ENCODE measurements at regions not wholly inside any gene's neighbourhood (a gene's known extent, or its start where the extent isn't known, plus 50 kb on each side); places are given as distances from the start of the nearest gene placed in this dataset.

DNA sequence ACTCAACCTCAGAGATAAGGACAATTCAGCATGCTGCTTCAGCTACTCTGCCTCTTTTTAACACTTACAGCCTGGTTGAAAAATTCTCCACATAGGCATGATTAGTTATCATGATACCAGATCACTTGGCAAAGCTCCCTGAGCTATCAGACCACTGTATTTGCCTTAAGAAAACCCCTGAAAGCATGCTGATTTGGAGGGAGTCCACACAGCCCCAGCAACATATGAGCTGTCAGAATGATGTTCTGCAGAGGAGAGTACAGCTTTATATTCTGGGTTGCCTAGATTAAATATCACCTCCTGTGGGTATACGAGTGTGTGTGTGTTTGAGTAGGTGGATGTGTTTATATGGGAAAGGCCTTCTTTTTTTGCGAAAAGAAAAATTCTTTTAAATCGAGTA is 170.2 kb upstream of the CHRM2 start:
- TF ChIP-seq ARNT (IDR thresholded peaks at IDR 0.05) (no peak), FOXM1 (IDR thresholded peaks at IDR 0.05; ENCODE audit: borderline replicate concordance) (no peak), SP1 (IDR thresholded peaks at IDR 0.05) (no peak), L3MBTL2 (conservative IDR thresholded peaks at IDR 0.05) (no peak), ELF4 (IDR thresholded peaks at IDR 0.05) (no peak), BHLHE40 (IDR thresholded peaks at IDR 0.05; ENCODE audit: borderline replicate concordance) (no peak), FOXA1 (IDR thresholded peaks at IDR 0.05) (no peak), LEF1 (IDR thresholded peaks at IDR 0.05; ENCODE audit: borderline replicate concordance) (no peak), HDGF (IDR thresholded peaks at IDR 0.05; ENCODE audit: borderline replicate concordance) (no peak), NFRKB (IDR thresholded peaks at IDR 0.05) (no peak), CTBP1 (IDR thresholded peaks at IDR 0.05; ENCODE audit: borderline replicate concordance) (no peak), SUZ12 (IDR thresholded peaks at IDR 0.05) (no peak), FOXK2 (IDR thresholded peaks at IDR 0.05) (no peak), ZNF384 (IDR thresholded peaks at IDR 0.05) (no peak), TARDBP (IDR thresholded peaks at IDR 0.05) (no peak)
- TF ChIP-seq, protein P1, sequence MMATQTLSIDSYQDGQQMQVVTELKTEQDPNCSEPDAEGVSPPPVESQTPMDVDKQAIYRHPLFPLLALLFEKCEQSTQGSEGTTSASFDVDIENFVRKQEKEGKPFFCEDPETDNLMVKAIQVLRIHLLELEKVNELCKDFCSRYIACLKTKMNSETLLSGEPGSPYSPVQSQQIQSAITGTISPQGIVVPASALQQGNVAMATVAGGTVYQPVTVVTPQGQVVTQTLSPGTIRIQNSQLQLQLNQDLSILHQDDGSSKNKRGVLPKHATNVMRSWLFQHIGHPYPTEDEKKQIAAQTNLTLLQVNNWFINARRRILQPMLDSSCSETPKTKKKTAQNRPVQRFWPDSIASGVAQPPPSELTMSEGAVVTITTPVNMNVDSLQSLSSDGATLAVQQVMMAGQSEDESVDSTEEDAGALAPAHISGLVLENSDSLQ (IDR thresholded peaks at IDR 0.05) = no peak
- POLR2A ChIA-PET = no interaction called here
- CTCF ChIA-PET = no interaction called here
- no peak for DNase-seq (ENCODE audit: extremely low spot score)

DNA sequence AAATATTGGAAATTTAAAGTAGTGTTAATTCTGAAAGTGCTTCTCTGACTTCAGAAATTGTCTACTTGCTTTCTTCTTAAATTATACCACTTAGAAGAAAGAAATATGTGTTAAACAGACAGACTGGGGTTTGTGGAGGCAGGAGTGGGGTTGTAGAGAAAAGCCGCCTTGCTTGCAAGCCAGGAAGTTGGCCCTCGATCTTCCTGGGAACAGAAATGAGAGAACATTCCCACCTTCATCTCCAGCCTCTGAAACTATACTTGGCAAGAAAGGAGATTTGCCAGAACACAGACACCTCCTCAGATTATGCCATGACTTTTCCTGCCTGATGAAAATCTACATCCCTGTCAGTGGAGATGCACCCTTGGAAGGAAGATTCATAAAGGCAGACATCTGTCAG is 171.2 kb upstream of the CHRM2 start:
- POLR2A ChIA-PET = no interaction called here
- DNase-seq (ENCODE audit: extremely low spot score) = no peak

DNA sequence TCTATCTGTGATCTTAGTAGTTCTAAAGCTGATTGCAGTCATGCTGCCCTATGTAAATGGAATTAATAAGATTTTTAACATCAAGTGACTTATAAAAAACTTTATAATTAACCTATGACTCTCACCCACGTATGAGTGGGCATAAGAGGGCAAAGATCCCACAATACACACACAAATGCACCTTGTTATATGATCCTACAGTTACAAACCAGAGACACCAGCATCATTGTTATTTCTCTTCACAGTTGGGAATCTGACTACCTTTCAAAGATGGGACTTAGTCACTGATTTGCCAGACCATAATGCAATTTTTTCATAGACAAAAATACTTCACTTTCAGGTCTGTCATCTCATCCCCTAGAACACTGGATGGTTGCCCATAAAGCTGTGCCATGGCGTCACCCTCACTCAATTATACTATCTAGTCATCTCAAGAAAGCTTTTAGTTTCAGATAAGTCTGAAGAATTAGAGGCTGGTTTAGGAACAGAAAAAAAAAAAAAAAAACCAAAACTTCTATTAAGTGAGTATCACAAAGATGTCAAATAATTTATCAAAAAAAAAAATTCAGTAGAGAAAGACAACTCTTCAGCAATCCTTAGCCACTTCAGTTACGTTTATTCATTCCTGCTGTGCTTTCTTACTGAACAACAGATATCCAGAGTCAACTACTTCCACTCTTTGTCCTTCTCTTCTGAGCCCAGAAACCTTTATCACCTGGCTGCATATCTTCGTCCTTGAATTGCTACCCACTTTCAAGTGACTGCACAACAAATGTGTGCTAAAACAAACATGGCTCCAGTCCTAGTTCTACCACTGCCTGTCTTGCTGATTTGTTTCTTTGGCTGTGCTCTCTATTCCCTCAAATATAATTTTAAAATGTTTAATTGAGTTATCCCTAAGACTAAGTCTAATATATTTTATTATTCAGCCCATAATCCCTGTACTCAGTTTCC is 175.0 kb upstream of the CHRM2 start:
- POLR2A ChIA-PET = no interaction called here
- CTCF ChIA-PET = no interaction called here
- no peak for DNase-seq (ENCODE audit: extremely low spot score)
- TF ChIP-seq FOXM1 (IDR thresholded peaks at IDR 0.05; ENCODE audit: borderline replicate concordance) = no peak
- no peak for TF ChIP-seq HDGF (IDR thresholded peaks at IDR 0.05; ENCODE audit: borderline replicate concordance)
- TF ChIP-seq L3MBTL2 (conservative IDR thresholded peaks at IDR 0.05) = no peak
- no peak for TF ChIP-seq TARDBP (IDR thresholded peaks at IDR 0.05)
- no peak for TF ChIP-seq NFRKB (IDR thresholded peaks at IDR 0.05)
- TF ChIP-seq LEF1 (IDR thresholded peaks at IDR 0.05; ENCODE audit: borderline replicate concordance) = no peak
- TF ChIP-seq ELF4 (IDR thresholded peaks at IDR 0.05) = no peak
- no peak for TF ChIP-seq FOXA1 (IDR thresholded peaks at IDR 0.05)
- no peak for TF ChIP-seq FOXK2 (IDR thresholded peaks at IDR 0.05)
- no peak for TF ChIP-seq ZNF384 (IDR thresholded peaks at IDR 0.05)
- TF ChIP-seq ARNT (IDR thresholded peaks at IDR 0.05) = no peak
- TF ChIP-seq SUZ12 (IDR thresholded peaks at IDR 0.05) = no peak
- no peak for TF ChIP-seq CTBP1 (IDR thresholded peaks at IDR 0.05; ENCODE audit: borderline replicate concordance)
- no peak for TF ChIP-seq SP1 (IDR thresholded peaks at IDR 0.05)
- TF ChIP-seq, protein P1 (IDR thresholded peaks at IDR 0.05) = no peak
- no peak for TF ChIP-seq BHLHE40 (IDR thresholded peaks at IDR 0.05; ENCODE audit: borderline replicate concordance)

More for the DNA sequence above, 171.2 kb upstream of the CHRM2 start:
- no peak for TF ChIP-seq SP1 (IDR thresholded peaks at IDR 0.05)
- TF ChIP-seq ELF4 (IDR thresholded peaks at IDR 0.05) = no peak
- no peak for TF ChIP-seq NFRKB (IDR thresholded peaks at IDR 0.05)
- no peak for TF ChIP-seq FOXM1 (IDR thresholded peaks at IDR 0.05; ENCODE audit: borderline replicate concordance)
- no peak for TF ChIP-seq FOXK2 (IDR thresholded peaks at IDR 0.05)
- TF ChIP-seq SUZ12 (IDR thresholded peaks at IDR 0.05) = no peak
- TF ChIP-seq TARDBP (IDR thresholded peaks at IDR 0.05) = no peak
- no peak for TF ChIP-seq BHLHE40 (IDR thresholded peaks at IDR 0.05; ENCODE audit: borderline replicate concordance)
- TF ChIP-seq HDGF (IDR thresholded peaks at IDR 0.05; ENCODE audit: borderline replicate concordance) = no peak
- TF ChIP-seq, protein P1 (IDR thresholded peaks at IDR 0.05) = no peak
- CTCF ChIA-PET = no interaction called here

DNA sequence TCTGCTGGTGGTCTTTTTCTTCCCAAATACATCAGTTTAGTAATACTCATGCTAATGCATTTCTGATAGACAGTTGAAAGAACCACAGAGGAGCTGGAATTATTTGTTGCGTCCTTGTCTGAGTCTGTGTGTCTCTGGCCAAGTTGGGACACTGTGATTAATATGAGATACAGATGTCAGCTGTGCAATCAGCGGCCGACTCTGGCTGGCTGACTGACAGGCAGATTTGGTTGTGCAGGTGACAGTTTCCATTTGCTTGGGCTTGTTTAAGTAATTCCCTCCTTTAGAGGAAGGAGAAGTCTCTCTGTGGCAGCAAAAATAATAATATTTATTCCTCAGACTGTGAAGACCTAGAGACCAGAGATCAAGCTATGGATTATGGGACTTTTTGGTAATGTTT is 176.2 kb upstream of the CHRM2 start:
- ChIA-PET CTCF (no interaction called here), POLR2A (no interaction called here)
- no peak for DNase-seq (ENCODE audit: extremely low spot score)
- TF ChIP-seq FOXA1 (IDR thresholded peaks at IDR 0.05) (no peak), ARNT (IDR thresholded peaks at IDR 0.05) (no peak), TARDBP (IDR thresholded peaks at IDR 0.05) (no peak), FOXK2 (IDR thresholded peaks at IDR 0.05) (no peak), SUZ12 (IDR thresholded peaks at IDR 0.05) (no peak), HDGF (IDR thresholded peaks at IDR 0.05; ENCODE audit: borderline replicate concordance) (no peak), NFRKB (IDR thresholded peaks at IDR 0.05) (no peak), ELF4 (IDR thresholded peaks at IDR 0.05) (no peak), L3MBTL2 (conservative IDR thresholded peaks at IDR 0.05) (no peak), FOXM1 (IDR thresholded peaks at IDR 0.05; ENCODE audit: borderline replicate concordance) (no peak), SP1 (IDR thresholded peaks at IDR 0.05) (no peak), LEF1 (IDR thresholded peaks at IDR 0.05; ENCODE audit: borderline replicate concordance) (no peak), ZNF384 (IDR thresholded peaks at IDR 0.05) (no peak), BHLHE40 (IDR thresholded peaks at IDR 0.05; ENCODE audit: borderline replicate concordance) (no peak), CTBP1 (IDR thresholded peaks at IDR 0.05; ENCODE audit: borderline replicate concordance) (no peak)
- TF ChIP-seq, protein P1 (IDR thresholded peaks at IDR 0.05) = no peak

DNA sequence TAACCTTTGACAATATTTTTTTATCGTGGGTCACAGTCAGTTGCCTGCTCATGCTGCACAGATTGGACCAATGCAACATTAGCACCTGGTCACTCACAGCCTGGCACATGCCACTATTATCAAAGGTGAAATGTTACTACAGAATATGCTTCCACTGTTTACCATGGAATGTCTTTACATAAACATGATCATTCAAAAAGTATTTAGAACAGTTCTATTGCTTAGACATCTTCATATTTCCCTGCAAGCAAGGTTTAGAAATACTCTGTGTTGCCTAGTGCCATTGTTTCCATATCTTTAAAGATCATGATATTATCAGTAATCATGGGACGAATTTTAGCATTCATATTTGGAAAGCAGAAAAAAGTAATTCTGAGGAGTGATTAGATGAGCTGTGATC is 179.9 kb upstream of the CHRM2 start:
- CTCF ChIA-PET = interaction anchor here (0.6 kb wide), 1 partner anchor 19 kb away, joined by 3 read pairs; no protein-coding TSS in a partner anchor
- no peak for DNase-seq (ENCODE audit: extremely low spot score)
- no peak for TF ChIP-seq L3MBTL2 (conservative IDR thresholded peaks at IDR 0.05)
- TF ChIP-seq FOXK2 (IDR thresholded peaks at IDR 0.05) = no peak
- TF ChIP-seq FOXA1 (IDR thresholded peaks at IDR 0.05) = no peak
- no peak for TF ChIP-seq BHLHE40 (IDR thresholded peaks at IDR 0.05; ENCODE audit: borderline replicate concordance)
- no peak for TF ChIP-seq ELF4 (IDR thresholded peaks at IDR 0.05)
- TF ChIP-seq, protein P1 (IDR thresholded peaks at IDR 0.05) = no peak
- TF ChIP-seq TARDBP (IDR thresholded peaks at IDR 0.05) = no peak
- TF ChIP-seq HDGF (IDR thresholded peaks at IDR 0.05; ENCODE audit: borderline replicate concordance) = no peak
- no peak for TF ChIP-seq NFRKB (IDR thresholded peaks at IDR 0.05)
- no peak for TF ChIP-seq ARNT (IDR thresholded peaks at IDR 0.05)
- no peak for TF ChIP-seq SP1 (IDR thresholded peaks at IDR 0.05)
- TF ChIP-seq CTBP1 (IDR thresholded peaks at IDR 0.05; ENCODE audit: borderline replicate concordance) = no peak
- TF ChIP-seq LEF1 (IDR thresholded peaks at IDR 0.05; ENCODE audit: borderline replicate concordance) = no peak
- no peak for TF ChIP-seq SUZ12 (IDR thresholded peaks at IDR 0.05)
- no peak for TF ChIP-seq ZNF384 (IDR thresholded peaks at IDR 0.05)
- TF ChIP-seq FOXM1 (IDR thresholded peaks at IDR 0.05; ENCODE audit: borderline replicate concordance) = no peak
- POLR2A ChIA-PET = no interaction called here

Measured in HEK293T (cell line).